H9 (cell line): ENCODE measurements at regions not wholly inside any gene's neighbourhood (a gene's known extent, or its start where the extent isn't known, plus 50 kb on each side); places are given as distances from the start of the nearest gene placed in this dataset.

ENCODE experiments used
- DNase-seq: peaks from one replicate; pipeline ENCODE4 v3.0.0-alpha.2; 2017
- H2AFZ ChIP-seq: one replicate; pipeline ENCODE4 v1.6.1; 2013; ENCODE audit warnings: mild to moderate bottlenecking, low read length, control low read depth, moderate library complexity
- H2AK5ac ChIP-seq: 2 replicates; pipeline ENCODE4 v1.6.1; 2013; ENCODE audit warnings: low read length, control low read depth, mixed read lengths; ENCODE audit not compliant: insufficient read length
- H2BK120ac ChIP-seq: one replicate; pipeline ENCODE4 v1.6.1; 2013; ENCODE audit warnings: low read depth, mild to moderate bottlenecking, low read length, control low read depth, inconsistent platforms; ENCODE audit not compliant: poor library complexity, severe bottlenecking
- H2BK12ac ChIP-seq: 2 replicates; pipeline ENCODE4 v1.6.1; 2013; ENCODE audit warnings: low read length, control low read depth, mixed read lengths, low read depth; ENCODE audit not compliant: insufficient read length
- H2BK15ac ChIP-seq: 2 replicates; pipeline ENCODE4 v1.6.1; 2013; ENCODE audit warnings: low read depth, low read length, control low read depth
- H2BK20ac ChIP-seq: one replicate; pipeline ENCODE4 v1.6.1; 2013; ENCODE audit warnings: low read depth, mild to moderate bottlenecking, low read length, control low read depth, inconsistent platforms; ENCODE audit not compliant: poor library complexity, severe bottlenecking
- H2BK5ac ChIP-seq: 2 replicates; pipeline ENCODE4 v1.6.1; 2013; ENCODE audit warnings: low read length, control low read depth, mixed read lengths; ENCODE audit not compliant: insufficient read length
- H3K14ac ChIP-seq: 2 replicates; pipeline ENCODE4 v1.6.1; 2013; ENCODE audit warnings: low read length, control low read depth; ENCODE audit not compliant: insufficient read depth
- H3K18ac ChIP-seq: 2 replicates; pipeline ENCODE4 v1.6.1; 2013; ENCODE audit warnings: low read depth, mild to moderate bottlenecking, mixed read lengths, low read length, control low read depth; ENCODE audit not compliant: insufficient read length
- H3K23ac ChIP-seq: 2 replicates; pipeline ENCODE4 v1.6.1; 2013; ENCODE audit warnings: low read length, control low read depth, mixed read lengths, low read depth; ENCODE audit not compliant: insufficient read length
- H3K23me2 ChIP-seq: 2 replicates; pipeline ENCODE4 v1.6.1; 2013; ENCODE audit warnings: low read depth, mild to moderate bottlenecking, mixed read lengths, low read length, control low read depth; ENCODE audit not compliant: insufficient read length, poor library complexity, severe bottlenecking
- H3K27ac ChIP-seq: 2 replicates; pipeline ENCODE4 v1.5.1; 2013; ENCODE audit warnings: low read length, control low read depth, mixed read lengths, low read depth; ENCODE audit not compliant: insufficient read length
- H3K27me3 ChIP-seq: 2 replicates; pipeline ENCODE4 v1.6.1; 2013; ENCODE audit warnings: low read length, control low read depth, inconsistent platforms; ENCODE audit not compliant: insufficient read depth
- H3K4ac ChIP-seq: 2 replicates; pipeline ENCODE4 v1.6.1; 2013; ENCODE audit warnings: low read depth, mild to moderate bottlenecking, control low read depth, inconsistent platforms, low read length, moderate library complexity
- H3K4me1 ChIP-seq: 2 replicates; pipeline ENCODE4 v1.6.1; 2013; ENCODE audit warnings: low read length, control low read depth, inconsistent platforms; ENCODE audit not compliant: insufficient read depth
- H3K4me2 ChIP-seq: 2 replicates; pipeline ENCODE4 v1.6.1; 2013; ENCODE audit warnings: low read length, control low read depth, mixed read lengths; ENCODE audit not compliant: insufficient read length, insufficient read depth
- H3K56ac ChIP-seq: 2 replicates; pipeline ENCODE4 v1.6.1; 2013; ENCODE audit warnings: low read depth, mild to moderate bottlenecking, mixed read lengths, low read length, control low read depth; ENCODE audit not compliant: insufficient read length
- H3K79me1 ChIP-seq: 2 replicates; pipeline ENCODE4 v1.6.1; 2013; ENCODE audit warnings: low read depth, mild to moderate bottlenecking, moderate library complexity, low read length, control low read depth, inconsistent platforms; ENCODE audit not compliant: insufficient read depth, poor library complexity, severe bottlenecking
- H3K79me2 ChIP-seq: 2 replicates; pipeline ENCODE4 v1.6.1; 2013; ENCODE audit warnings: low read length, control low read depth, inconsistent platforms; ENCODE audit not compliant: insufficient read depth
- H3K9ac ChIP-seq: 2 replicates; pipeline ENCODE4 v1.6.1; 2013; ENCODE audit warnings: low read length, control low read depth, mixed read lengths; ENCODE audit not compliant: insufficient read length; ENCODE audit errors: extremely low read depth
- H3K9me3 ChIP-seq: one replicate; pipeline ENCODE4 v1.6.1; 2013; ENCODE audit warnings: low read depth, low read length, inconsistent platforms; ENCODE audit not compliant: control insufficient read depth
- H3T11ph ChIP-seq: one replicate; pipeline ENCODE4 v1.6.1; 2013; ENCODE audit warnings: mild to moderate bottlenecking, low read length, control low read depth, inconsistent platforms
- H4K20me1 ChIP-seq: one replicate; pipeline ENCODE4 v1.6.1; 2013; ENCODE audit not compliant: control insufficient read depth, insufficient read length, insufficient read depth
- H4K5ac ChIP-seq: 2 replicates; pipeline ENCODE4 v1.6.1; 2013; ENCODE audit warnings: low read depth, mild to moderate bottlenecking, mixed read lengths, low read length, control low read depth; ENCODE audit not compliant: insufficient read length
- H4K8ac ChIP-seq: replicated peaks from 2 replicates; pipeline ENCODE4 v1.6.1; 2013; ENCODE audit warnings: low read length, control low read depth, mixed read lengths, low read depth; ENCODE audit not compliant: insufficient read length
- H4K91ac ChIP-seq: 2 replicates; pipeline ENCODE4 v1.6.1; 2013; ENCODE audit warnings: low read depth, mild to moderate bottlenecking, moderate library complexity, mixed read lengths, low read length, control low read depth; ENCODE audit not compliant: insufficient read length
- H3K27ac Mint-ChIP-seq, 3 experiments: 2 replicates in 2 of 3; 3 replicates in 1 of 3; pipeline ENCODE4 v1.8.0; 2020 to 2021; ENCODE audit warnings: mixed read lengths in 3 of 3, mild to moderate bottlenecking in 1 of 3, moderate library complexity in 1 of 3
- H3K27me3 Mint-ChIP-seq: 2 replicates; pipeline ENCODE4 v1.8.0; 2021; ENCODE audit warnings: low read depth, mild to moderate bottlenecking, moderate library complexity, mixed read lengths
- H3K36me3 Mint-ChIP-seq, 3 experiments: 2 replicates in 2 of 3; 3 replicates in 1 of 3; pipeline ENCODE4 v1.8.0; 2020 to 2021; ENCODE audit warnings: low read depth in 3 of 3, mixed read lengths in 3 of 3; ENCODE audit not compliant: insufficient read depth in 1 of 3
- H3K4me1 Mint-ChIP-seq, 2 experiments: 2 replicates each; pipeline ENCODE4 v1.8.0; 2020; ENCODE audit warnings: mixed read lengths in 2 of 2
- H3K4me3 Mint-ChIP-seq, 2 experiments: 2 replicates in 1 of 2; 3 replicates in 1 of 2; pipeline ENCODE4 v1.8.0; 2020 to 2021; ENCODE audit warnings: mild to moderate bottlenecking in 2 of 2, mixed read lengths in 2 of 2, moderate library complexity in 1 of 2
- H3K9me3 Mint-ChIP-seq, 2 experiments: 2 replicates in 1 of 2; 3 replicates in 1 of 2; pipeline ENCODE4 v1.8.0; 2020; ENCODE audit warnings: mild to moderate bottlenecking in 2 of 2, mixed read lengths in 2 of 2, moderate library complexity in 1 of 2
- CTCF ChIP-seq: fragments of 200-600 bp; sonication (generic); conservative IDR thresholded peaks from 3 replicates; pipeline ENCODE4 v1.8.0; 2021; ENCODE audit warnings: antibody characterized with exemption, mild to moderate bottlenecking
- WGBS: extraction: QIAGEN DNeasy Blood & Tissue Kit; methylation state at CpG from one replicate; pipeline ENCODE4 v1.1.7; 2013; ENCODE audit warnings: missing lambda C conversion rate, low lambda C conversion rate, mixed read lengths; ENCODE audit not compliant: insufficient read length; ENCODE audit errors: extremely low coverage; 5-methylcytosine and 5-hydroxymethylcytosine counted together

DNA sequence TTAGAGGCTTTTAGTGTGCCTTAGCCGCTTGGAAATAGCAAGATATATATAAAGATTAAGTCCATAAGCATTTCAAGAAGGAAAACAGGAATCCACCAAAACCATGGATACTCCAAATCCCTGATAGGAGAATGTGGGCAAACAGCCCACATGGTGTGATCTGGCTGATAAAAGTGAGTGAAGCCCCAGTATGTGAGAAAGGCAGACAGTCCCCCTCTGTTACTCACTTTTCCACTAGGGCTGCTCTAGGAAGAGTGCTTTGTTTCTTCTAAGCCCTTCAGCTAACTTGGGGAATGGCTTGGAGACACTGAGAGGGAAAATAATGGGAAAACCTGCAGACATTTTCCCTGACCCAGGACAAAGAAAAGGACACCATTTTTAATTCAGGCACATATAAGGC is 802.3 kb upstream of the PRR20A start:
- H3K56ac ChIP-seq, result no peak overlapping the region
- H3K4me1 ChIP-seq, result no peaks in the 10 kb centered on the region
- H2BK5ac ChIP-seq, result no peak overlapping the region
- H3K79me2 ChIP-seq, result no peaks in the 10 kb centered on the region
- H2BK20ac ChIP-seq, result no peak overlapping the region
- no peaks in the 10 kb centered on the region for H3K23me2 ChIP-seq
- no peak overlapping the region for H3K4me2 ChIP-seq
- no peak overlapping the region for H3K27ac ChIP-seq
- H2BK15ac ChIP-seq, result no peak overlapping the region
- H2BK120ac ChIP-seq, result no peak overlapping the region
- DNase-seq, result no peak
- H3T11ph ChIP-seq, result no peak overlapping the region
- peaks cover 0 to 5% of the 10 kb centered on the region in 2 experiments; a peak in 2 of 5 replicates for H3K9me3 Mint-ChIP-seq
- H3K79me1 ChIP-seq, result no peaks in the 10 kb centered on the region
- no peak overlapping the region for H4K8ac ChIP-seq
- H3K4me3 Mint-ChIP-seq, result no peak overlapping the region
- H3K27me3 ChIP-seq, result no peaks in the 10 kb centered on the region
- no peak overlapping the region for H4K5ac ChIP-seq
- no peak overlapping the region for H3K27ac Mint-ChIP-seq
- no peak overlapping the region for H2AFZ ChIP-seq
- no peak overlapping the region for H4K91ac ChIP-seq
- H2AK5ac ChIP-seq, result no peak overlapping the region
- H3K18ac ChIP-seq, result no peak overlapping the region
- H3K9me3 ChIP-seq, result no peaks in the 10 kb centered on the region
- H3K9ac ChIP-seq, result no peak overlapping the region
- H3K27me3 Mint-ChIP-seq, result no peaks in the 10 kb centered on the region
- no peak overlapping the region for H3K14ac ChIP-seq
- no peaks in the 10 kb centered on the region; a peak in 2 of 7 replicates for H3K36me3 Mint-ChIP-seq
- H3K23ac ChIP-seq, result no peak overlapping the region
- no peaks in the 10 kb centered on the region for H3K4me1 Mint-ChIP-seq
- H4K20me1 ChIP-seq, result no peaks in the 10 kb centered on the region
- H3K4ac ChIP-seq, result no peak overlapping the region
- no CpG with 5 or more reads among the region's 1 CpG for WGBS
- no peak overlapping the region for H2BK12ac ChIP-seq
- no peak for TF ChIP-seq CTCF
